Renal cortex interstitium (tissue), 11 donors: ENCODE measurements at regions not wholly inside any gene's neighbourhood (a gene's known extent, or its start where the extent isn't known, plus 50 kb on each side); places are given as distances from the start of the nearest gene placed in this dataset.
"Not testable (repeated sequence)": the region's sequence is repeated elsewhere in the genome, so short reads cannot be mapped to it uniquely, and the experiment has no call there.

Experiments used
- DNase-seq, 11 donors: peaks; one replicate each; pipeline ENCODE4 v3.0.0-alpha.2; 2013; ENCODE audit warnings: low read depth in 9 of 11, low spot score in 4 of 11; ENCODE audit errors: extremely low read depth in 1 of 11

- no peak for DNase-seq
Measured at GRCh38 chr13:81314461-81314860, 973.5 kb upstream of the SPRY2 start.

GRCh38 chr13:81305928-81306327 is 965.0 kb upstream of the SPRY2 start:
- DNase-seq: no peak

- DNase-seq: no peak
Measured at GRCh38 chr13:81304121-81304659, 963.3 kb upstream of the SPRY2 start.

GRCh38 chr13:81302677-81303076 is 961.8 kb upstream of the SPRY2 start:
- no peak for DNase-seq

- no peak for DNase-seq
Measured at GRCh38 chr13:81302125-81302524, 961.2 kb upstream of the SPRY2 start.

- no peak for DNase-seq
Measured at GRCh38 chr13:81295177-81295576, 954.3 kb upstream of the SPRY2 start.

GRCh38 chr13:81293594-81294164 is 952.8 kb upstream of the SPRY2 start:
- DNase-seq: no peak

- no peak for DNase-seq
Measured at GRCh38 chr13:81283561-81283960, 942.6 kb upstream of the SPRY2 start.

- no peak for DNase-seq
Measured at GRCh38 chr13:81283062-81283461, 942.1 kb upstream of the SPRY2 start.

GRCh38 chr13:81275666-81276258 is 934.8 kb upstream of the SPRY2 start:
- DNase-seq: no peak

- DNase-seq: no peak
Measured at GRCh38 chr13:81247711-81248110, 906.8 kb upstream of the SPRY2 start.

GRCh38 chr13:81246556-81246955 is 905.6 kb upstream of the SPRY2 start:
- no peak for DNase-seq

- DNase-seq: no peak
Measured at GRCh38 chr13:81244011-81244410, 903.1 kb upstream of the SPRY2 start.

GRCh38 chr13:81230386-81230785 is 889.5 kb upstream of the SPRY2 start:
- no peak for DNase-seq

- DNase-seq: not testable (repeated sequence)
Measured at GRCh38 chr13:81226830-81227229, 885.9 kb upstream of the SPRY2 start.

GRCh38 chr13:81224209-81224833 is 883.4 kb upstream of the SPRY2 start:
- DNase-seq: peak in 5 of 11 donors; percentile 1 to 24 (median 6)

- DNase-seq: no peak
Measured at GRCh38 chr13:81223778-81224177, 882.9 kb upstream of the SPRY2 start.

- no peak for DNase-seq
Measured at GRCh38 chr13:81211713-81212112, 870.8 kb upstream of the SPRY2 start.

GRCh38 chr13:81207636-81208035 is 866.7 kb upstream of the SPRY2 start:
- no peak for DNase-seq

- DNase-seq: no peak
Measured at GRCh38 chr13:81207231-81207630, 866.3 kb upstream of the SPRY2 start.

GRCh38 chr13:81203783-81204182 is 862.9 kb upstream of the SPRY2 start:
- no peak for DNase-seq
